ENCODE measurements at regions not wholly inside any gene's neighbourhood (a gene's known extent, or its start where the extent isn't known, plus 50 kb on each side); places are given as distances from the start of the nearest gene placed in this dataset.

GRCh38 chr14:58987591-58987990 lies 200.9 kb upstream of the DAAM1 start:
- H3K27ac ChIP-seq (ENCODE audit: low read depth, low read length, poor library complexity, severe bottlenecking), result no peak overlapping the region
- no peak for TF ChIP-seq EZH2phosphoT487 (IDR thresholded peaks at IDR 0.05; ENCODE audit: borderline replicate concordance, low read depth, low read length)
- TF ChIP-seq CTCF (conservative IDR thresholded peaks at IDR 0.05; ENCODE audit: low read length), result no peak
- POLR2A ChIA-PET, result interaction anchor here (0.7 kb wide), 2 partner anchors 54 to 222 kb away, joined by 3 read pairs; no protein-coding TSS in a partner anchor
- no peak overlapping the region for H3K4me2 ChIP-seq (ENCODE audit: low read length)
- CTCF ChIA-PET (ENCODE audit: unreplicated experiment), result no interaction called here
- no peak overlapping the region for H3K4me3 ChIP-seq (ENCODE audit: low read depth, low read length, poor library complexity, severe bottlenecking)
- DNase-seq (ENCODE audit: low spot score), result no peak
- BruUV-seq (replicated peaks), result no TSS peak
- H3K79me2 ChIP-seq (ENCODE audit: insufficient read depth, low read depth, low read length), result no peaks in the 10 kb centered on the region
- peaks cover 5% of the 10 kb centered on the region; the same call in 1 of the 2 replicates for H3K9me2 ChIP-seq (ENCODE audit: insufficient read depth, low read length)
- intact Hi-C loops (cut with micrococcal nuclease; ENCODE audit: unreplicated experiment), result loop anchor here (5.0 kb wide), 1 partner anchor 1405 kb away; no protein-coding TSS in a partner anchor
- H2AFZ ChIP-seq (ENCODE audit: low read length), result no peak overlapping the region
- no peaks in the 10 kb centered on the region for H3K36me3 ChIP-seq (ENCODE audit: insufficient read depth, low read length)
- H3K9me3 ChIP-seq (ENCODE audit: low read length), result no peaks in the 10 kb centered on the region
- no peaks in the 10 kb centered on the region for H4K20me1 ChIP-seq (ENCODE audit: insufficient read depth, low read length)
- no peaks in the 10 kb centered on the region for H3K4me1 ChIP-seq (ENCODE audit: insufficient read depth, low read length, poor library complexity, severe bottlenecking)

- H3K4me1 ChIP-seq (ENCODE audit: insufficient read depth, low read length, poor library complexity, severe bottlenecking), result no peaks in the 10 kb centered on the region
Observed at GRCh38 chr14:58992935-58993334, 195.5 kb upstream of the DAAM1 start.

More at GRCh38 chr14:58992935-58993334, 195.5 kb upstream of the DAAM1 start:
- CTCF ChIA-PET (ENCODE audit: unreplicated experiment), result no interaction called here
- intact Hi-C loops (cut with micrococcal nuclease; ENCODE audit: unreplicated experiment), result no loop called here
- Histone ChIP-seq H3K4me3 (ENCODE audit: low read depth, low read length, poor library complexity, severe bottlenecking) (no peak overlapping the region), H3K27ac (ENCODE audit: low read depth, low read length, poor library complexity, severe bottlenecking) (no peak overlapping the region), H2AFZ (ENCODE audit: low read length) (no peak overlapping the region), H3K79me2 (ENCODE audit: insufficient read depth, low read depth, low read length) (no peaks in the 10 kb centered on the region), H3K36me3 (ENCODE audit: insufficient read depth, low read length) (no peaks in the 10 kb centered on the region), H3K9me3 (ENCODE audit: low read length) (no peaks in the 10 kb centered on the region), H3K9me2 (ENCODE audit: insufficient read depth, low read length) (0 out of 2 replicates have a peak, but pooled peaks cover 3% of the 10 kb centered on the region), H4K20me1 (ENCODE audit: insufficient read depth, low read length) (no peaks in the 10 kb centered on the region), H3K4me2 (ENCODE audit: low read length) (no peak overlapping the region)
- no TSS peak for BruUV-seq (replicated peaks)
- no peak for DNase-seq (ENCODE audit: low spot score)
- no peak for TF ChIP-seq CTCF (conservative IDR thresholded peaks at IDR 0.05; ENCODE audit: low read length)
- TF ChIP-seq EZH2phosphoT487 (IDR thresholded peaks at IDR 0.05; ENCODE audit: borderline replicate concordance, low read depth, low read length), result no peak
- POLR2A ChIA-PET, result no interaction called here

Data from OCI-LY7 (cell line).